SU-DHL-6 (cell line): ENCODE measurements at regions not wholly inside any gene's neighbourhood (a gene's known extent, or its start where the extent isn't known, plus 50 kb on each side); places are given as distances from the start of the nearest gene placed in this dataset.

Experiments used
- EZH2phosphoT487 ChIP-seq: fragments of 200-600 bp; sonication (generic), shearing (Covaris generic); conservative IDR thresholded peaks from 2 replicates; pipeline ENCODE4 v1.6.1; 2018; ENCODE audit warnings: mild to moderate bottlenecking, antibody characterized with exemption, low read length, moderate library complexity, mixed read lengths
- TF ChIP-seq, protein P1 (sequence below): fragments of 200-600 bp; sonication (generic); IDR thresholded peaks from one replicate; pipeline ENCODE4 v1.5.1; 2017; ENCODE audit warnings: antibody characterized with exemption, mild to moderate bottlenecking, low read length, moderate library complexity; ENCODE audit not compliant: insufficient read depth, poor library complexity, severe bottlenecking

DNA sequence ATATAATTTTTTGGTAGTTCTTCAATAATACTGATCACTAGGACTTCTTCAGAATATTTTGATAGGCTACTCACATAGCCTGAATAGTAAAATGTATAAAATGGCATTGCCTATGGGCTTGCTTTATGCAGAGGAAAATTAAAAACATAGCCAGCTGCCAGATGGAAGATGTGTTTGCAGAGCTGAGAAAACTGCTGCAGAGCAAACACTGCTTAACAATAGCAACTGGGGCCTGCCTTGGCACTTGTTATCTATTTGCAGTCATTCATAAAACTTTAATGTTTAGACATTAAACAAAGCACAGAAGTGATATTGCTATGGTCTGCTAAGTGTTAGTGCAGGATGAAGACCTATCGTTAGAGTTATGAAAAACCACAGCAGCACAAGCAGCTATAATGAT, 151.5 kb upstream of the SMC2 start:
- TF ChIP-seq, protein P1, sequence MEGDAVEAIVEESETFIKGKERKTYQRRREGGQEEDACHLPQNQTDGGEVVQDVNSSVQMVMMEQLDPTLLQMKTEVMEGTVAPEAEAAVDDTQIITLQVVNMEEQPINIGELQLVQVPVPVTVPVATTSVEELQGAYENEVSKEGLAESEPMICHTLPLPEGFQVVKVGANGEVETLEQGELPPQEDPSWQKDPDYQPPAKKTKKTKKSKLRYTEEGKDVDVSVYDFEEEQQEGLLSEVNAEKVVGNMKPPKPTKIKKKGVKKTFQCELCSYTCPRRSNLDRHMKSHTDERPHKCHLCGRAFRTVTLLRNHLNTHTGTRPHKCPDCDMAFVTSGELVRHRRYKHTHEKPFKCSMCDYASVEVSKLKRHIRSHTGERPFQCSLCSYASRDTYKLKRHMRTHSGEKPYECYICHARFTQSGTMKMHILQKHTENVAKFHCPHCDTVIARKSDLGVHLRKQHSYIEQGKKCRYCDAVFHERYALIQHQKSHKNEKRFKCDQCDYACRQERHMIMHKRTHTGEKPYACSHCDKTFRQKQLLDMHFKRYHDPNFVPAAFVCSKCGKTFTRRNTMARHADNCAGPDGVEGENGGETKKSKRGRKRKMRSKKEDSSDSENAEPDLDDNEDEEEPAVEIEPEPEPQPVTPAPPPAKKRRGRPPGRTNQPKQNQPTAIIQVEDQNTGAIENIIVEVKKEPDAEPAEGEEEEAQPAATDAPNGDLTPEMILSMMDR = no peak
- no peak for TF ChIP-seq EZH2phosphoT487
